DOHH2 (cell line): ENCODE measurements at regions not wholly inside any gene's neighbourhood (a gene's known extent, or its start where the extent isn't known, plus 50 kb on each side); places are given as distances from the start of the nearest gene placed in this dataset.

Source experiments
- H3F3A ChIP-seq: fragments of 200-600 bp; sonication (generic), shearing (Covaris generic); 2 replicates; pipeline ENCODE4 v1.6.0; 2016; ENCODE audit warnings: antibody characterized with exemption, mild to moderate bottlenecking; ENCODE audit not compliant: control insufficient read depth, insufficient read depth
- H3K27ac ChIP-seq: fragments of 200-600 bp; sonication (generic); 2 replicates; pipeline ENCODE4 v1.5.1; 2014; ENCODE audit warnings: low read depth, mild to moderate bottlenecking, low read length, moderate library complexity
- H3K27me3 ChIP-seq: fragments of 200-600 bp; sonication (generic); 2 replicates; pipeline ENCODE4 v1.6.1; 2014; ENCODE audit warnings: mild to moderate bottlenecking, low read length, mixed read lengths; ENCODE audit not compliant: control insufficient read depth
- H3K36me3 ChIP-seq: fragments of 200-600 bp; sonication (generic); 2 replicates; pipeline ENCODE4 v1.6.1; 2014; ENCODE audit warnings: mild to moderate bottlenecking, low read length, moderate library complexity, mixed read lengths; ENCODE audit not compliant: control insufficient read depth
- H3K4me1 ChIP-seq: fragments of 200-600 bp; sonication (generic); 2 replicates; pipeline ENCODE4 v1.6.1; 2014; ENCODE audit warnings: mild to moderate bottlenecking, low read length, mixed read lengths; ENCODE audit not compliant: control insufficient read depth
- H3K4me2 ChIP-seq: fragments of 200-600 bp; sonication (generic); 2 replicates; pipeline ENCODE4 v1.6.0; 2014; ENCODE audit warnings: mild to moderate bottlenecking, low read length, moderate library complexity
- H3K4me3 ChIP-seq: fragments of 200-600 bp; sonication (generic); 2 replicates; pipeline ENCODE4 v1.5.1; 2014; ENCODE audit warnings: mild to moderate bottlenecking, low read length, mixed read lengths
- H3K79me2 ChIP-seq: fragments of 200-600 bp; sonication (generic); 2 replicates; pipeline ENCODE4 v1.6.1; 2014; ENCODE audit warnings: mild to moderate bottlenecking, low read length, mixed read lengths; ENCODE audit not compliant: control insufficient read depth
- H3K9me2 ChIP-seq: fragments of 200-600 bp; sonication (generic); replicated peaks from 2 replicates; pipeline ENCODE4 v1.6.1; 2014; ENCODE audit warnings: mild to moderate bottlenecking, low read length, mixed read lengths; ENCODE audit not compliant: control insufficient read depth
- H3K9me3 ChIP-seq: fragments of 200-600 bp; sonication (generic); 2 replicates; pipeline ENCODE4 v1.6.1; 2014; ENCODE audit warnings: antibody characterized with exemption, low read length, mixed read lengths; ENCODE audit not compliant: control insufficient read depth, insufficient read depth
- H4K20me1 ChIP-seq: fragments of 200-600 bp; sonication (generic); 2 replicates; pipeline ENCODE4 v1.6.0; 2014; ENCODE audit warnings: low read depth, mild to moderate bottlenecking, antibody characterized with exemption, low read length, moderate library complexity; ENCODE audit not compliant: control insufficient read depth, insufficient read depth
- EZH2phosphoT487 ChIP-seq: fragments of 200-600 bp; sonication (generic); IDR thresholded peaks from 2 replicates; pipeline ENCODE4 v1.6.1; 2017; ENCODE audit warnings: borderline replicate concordance, mild to moderate bottlenecking, antibody characterized with exemption, low read length, moderate library complexity, mixed read lengths
- TF ChIP-seq, protein P1 (sequence below): fragments of 200-600 bp; sonication (generic); IDR thresholded peaks from one replicate; pipeline ENCODE4 v1.5.1; 2014; ENCODE audit warnings: antibody characterized with exemption, mild to moderate bottlenecking, low read depth, low read length; ENCODE audit not compliant: poor library complexity, severe bottlenecking

DNA sequence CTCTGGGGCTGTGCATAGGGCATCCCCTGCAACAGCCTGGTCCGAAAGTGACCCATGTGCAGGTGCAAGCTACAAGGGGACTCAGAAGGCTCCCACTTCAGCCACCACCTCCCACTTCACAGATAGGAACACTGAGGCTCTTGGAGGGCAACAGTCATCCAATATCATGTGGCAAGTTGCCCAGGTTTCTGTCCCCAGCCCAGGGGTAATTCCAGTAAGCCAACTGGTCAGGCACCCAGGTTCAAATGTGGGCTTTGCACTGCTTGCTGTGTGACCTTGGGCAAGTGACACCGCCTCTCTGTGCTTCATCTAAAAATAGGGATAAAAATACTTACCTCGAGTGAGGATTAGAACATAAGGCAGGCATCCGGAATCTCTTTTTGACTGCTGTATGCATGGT, 62.0 kb upstream of the SIRPA start:
- H3K4me1 ChIP-seq, result no peaks in the 10 kb centered on the region
- H3K4me3 ChIP-seq, result no peak overlapping the region
- H3K27ac ChIP-seq, result no peak overlapping the region
- no peaks in the 10 kb centered on the region for H3K36me3 ChIP-seq
- no peaks in the 10 kb centered on the region for H3K79me2 ChIP-seq
- H3K9me2 ChIP-seq, result no peaks in the 10 kb centered on the region
- H4K20me1 ChIP-seq, result no peaks in the 10 kb centered on the region
- no peak overlapping the region for H3K4me2 ChIP-seq
- no peaks in the 10 kb centered on the region for H3F3A ChIP-seq
- H3K9me3 ChIP-seq, result no peaks in the 10 kb centered on the region
- peaks cover 23% of the 10 kb centered on the region for H3K27me3 ChIP-seq
- TF ChIP-seq EZH2phosphoT487, result no peak
- TF ChIP-seq, protein P1, sequence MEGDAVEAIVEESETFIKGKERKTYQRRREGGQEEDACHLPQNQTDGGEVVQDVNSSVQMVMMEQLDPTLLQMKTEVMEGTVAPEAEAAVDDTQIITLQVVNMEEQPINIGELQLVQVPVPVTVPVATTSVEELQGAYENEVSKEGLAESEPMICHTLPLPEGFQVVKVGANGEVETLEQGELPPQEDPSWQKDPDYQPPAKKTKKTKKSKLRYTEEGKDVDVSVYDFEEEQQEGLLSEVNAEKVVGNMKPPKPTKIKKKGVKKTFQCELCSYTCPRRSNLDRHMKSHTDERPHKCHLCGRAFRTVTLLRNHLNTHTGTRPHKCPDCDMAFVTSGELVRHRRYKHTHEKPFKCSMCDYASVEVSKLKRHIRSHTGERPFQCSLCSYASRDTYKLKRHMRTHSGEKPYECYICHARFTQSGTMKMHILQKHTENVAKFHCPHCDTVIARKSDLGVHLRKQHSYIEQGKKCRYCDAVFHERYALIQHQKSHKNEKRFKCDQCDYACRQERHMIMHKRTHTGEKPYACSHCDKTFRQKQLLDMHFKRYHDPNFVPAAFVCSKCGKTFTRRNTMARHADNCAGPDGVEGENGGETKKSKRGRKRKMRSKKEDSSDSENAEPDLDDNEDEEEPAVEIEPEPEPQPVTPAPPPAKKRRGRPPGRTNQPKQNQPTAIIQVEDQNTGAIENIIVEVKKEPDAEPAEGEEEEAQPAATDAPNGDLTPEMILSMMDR, result no peak

DNA sequence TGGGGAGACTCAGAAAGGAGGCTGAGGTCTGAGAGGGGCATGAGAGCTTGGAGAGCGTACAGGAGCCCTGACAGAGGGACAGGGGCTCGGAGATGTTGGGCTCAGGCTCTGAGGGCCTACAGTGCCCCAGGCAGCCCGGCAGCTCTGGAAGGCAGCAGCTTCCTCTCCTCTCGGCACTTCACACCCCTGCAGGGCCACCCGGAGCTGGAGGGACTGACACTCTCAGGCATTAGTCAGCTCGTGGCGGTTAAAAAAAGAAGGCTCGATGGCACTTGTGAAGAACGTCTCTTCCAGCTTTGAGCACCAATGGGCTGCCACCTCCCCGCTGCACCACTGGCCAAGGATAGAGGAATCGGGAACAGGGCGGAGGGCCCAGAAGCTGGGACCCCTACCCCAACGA, 62.6 kb upstream of the SIRPA start:
- peaks cover 27% of the 10 kb centered on the region for H3K27me3 ChIP-seq
- H3K9me3 ChIP-seq, result no peaks in the 10 kb centered on the region
- no peaks in the 10 kb centered on the region for H3K9me2 ChIP-seq
- no peaks in the 10 kb centered on the region for H3K79me2 ChIP-seq
- H3K4me1 ChIP-seq, result no peaks in the 10 kb centered on the region
- TF ChIP-seq EZH2phosphoT487, result no peak
- TF ChIP-seq, protein P1, result no peak
- H4K20me1 ChIP-seq, result no peaks in the 10 kb centered on the region
- no peaks in the 10 kb centered on the region for H3K36me3 ChIP-seq
- no peaks in the 10 kb centered on the region for H3F3A ChIP-seq
- no peak overlapping the region for H3K27ac ChIP-seq
- H3K4me3 ChIP-seq, result no peak overlapping the region
- no peak overlapping the region for H3K4me2 ChIP-seq

DNA sequence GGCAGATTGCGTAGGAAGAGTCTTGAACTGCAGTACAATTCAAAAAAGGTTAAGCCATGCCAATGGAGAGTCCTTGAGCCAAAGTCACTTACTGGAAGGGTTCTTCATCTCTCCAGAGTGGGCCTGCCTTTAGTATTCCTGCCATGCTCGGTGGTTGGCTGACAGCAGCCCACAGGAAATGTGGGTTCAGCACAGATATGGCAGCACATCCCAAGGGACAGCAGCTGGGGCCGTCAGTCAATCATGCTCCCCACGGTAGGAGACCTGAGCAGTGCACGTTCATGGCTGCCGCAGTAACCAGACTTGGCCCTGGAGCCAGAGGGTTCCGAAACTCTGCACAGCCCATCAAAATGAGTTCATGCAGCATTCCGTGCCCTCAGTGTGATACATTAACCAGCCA, 63.6 kb upstream of the SIRPA start:
- Histone ChIP-seq H3K9me2 (no peaks in the 10 kb centered on the region), H4K20me1 (no peaks in the 10 kb centered on the region), H3K4me1 (no peaks in the 10 kb centered on the region), H3K27ac (no peak overlapping the region), H3K4me2 (no peak overlapping the region), H3K9me3 (no peaks in the 10 kb centered on the region), H3K79me2 (no peaks in the 10 kb centered on the region), H3K36me3 (no peaks in the 10 kb centered on the region), H3K4me3 (no peak overlapping the region), H3F3A (no peaks in the 10 kb centered on the region), H3K27me3 (peaks cover 28% of the 10 kb centered on the region)
- TF ChIP-seq, protein P1, result no peak
- TF ChIP-seq EZH2phosphoT487, result no peak

DNA sequence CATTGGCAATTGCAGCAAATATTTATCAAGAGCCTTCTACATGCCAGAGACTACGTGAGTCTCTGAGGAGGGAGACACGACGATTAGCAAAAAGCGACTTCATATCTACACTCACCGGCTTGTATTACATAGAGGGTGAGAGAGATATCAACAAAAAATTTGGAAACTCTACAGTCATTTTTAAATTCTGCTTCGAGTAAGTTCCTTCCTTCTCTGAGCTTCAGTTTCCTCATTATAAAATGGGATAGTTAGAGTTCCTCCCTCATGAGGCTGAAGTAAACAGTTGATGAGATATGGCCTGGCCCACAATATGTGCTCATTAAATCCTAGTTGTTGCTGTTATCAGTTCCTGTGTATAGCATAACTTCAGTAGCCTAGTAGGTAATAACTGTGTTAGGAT, 64.1 kb upstream of the SIRPA start:
- no peaks in the 10 kb centered on the region for H4K20me1 ChIP-seq
- H3K4me1 ChIP-seq, result no peaks in the 10 kb centered on the region
- no peak overlapping the region for H3K27ac ChIP-seq
- H3F3A ChIP-seq, result no peaks in the 10 kb centered on the region
- no peaks in the 10 kb centered on the region for H3K36me3 ChIP-seq
- no peaks in the 10 kb centered on the region for H3K9me2 ChIP-seq
- H3K4me3 ChIP-seq, result no peak overlapping the region
- peaks cover 28% of the 10 kb centered on the region for H3K27me3 ChIP-seq
- TF ChIP-seq, protein P1, result no peak
- TF ChIP-seq EZH2phosphoT487, result no peak
- no peaks in the 10 kb centered on the region for H3K9me3 ChIP-seq
- no peak overlapping the region for H3K4me2 ChIP-seq
- no peaks in the 10 kb centered on the region for H3K79me2 ChIP-seq
